ENCODE measurements at regions not wholly inside any gene's neighbourhood (a gene's known extent, or its start where the extent isn't known, plus 50 kb on each side); places are given as distances from the start of the nearest gene placed in this dataset.
A peak's percentile ranks its signal among the peaks of the same experiment; 100 is the strongest.

GRCh38 chr2:225117051-225117716 lies 74.9 kb upstream of the DOCK10 start:
- no peak for DNase-seq (ENCODE audit: low read depth, low spot score)
- in situ Hi-C loops (cut with HindIII; ENCODE audit: low pct_unique_long_range_greater_than_20kb, low sequenced_read_pairs), result no loop called here

- in situ Hi-C loops (cut with HindIII; ENCODE audit: low pct_unique_long_range_greater_than_20kb, low sequenced_read_pairs), result no loop called here
- no peak for DNase-seq (ENCODE audit: low read depth, low spot score)
Measured at GRCh38 chr2:225114786-225115323, 72.6 kb upstream of the DOCK10 start.

DNA sequence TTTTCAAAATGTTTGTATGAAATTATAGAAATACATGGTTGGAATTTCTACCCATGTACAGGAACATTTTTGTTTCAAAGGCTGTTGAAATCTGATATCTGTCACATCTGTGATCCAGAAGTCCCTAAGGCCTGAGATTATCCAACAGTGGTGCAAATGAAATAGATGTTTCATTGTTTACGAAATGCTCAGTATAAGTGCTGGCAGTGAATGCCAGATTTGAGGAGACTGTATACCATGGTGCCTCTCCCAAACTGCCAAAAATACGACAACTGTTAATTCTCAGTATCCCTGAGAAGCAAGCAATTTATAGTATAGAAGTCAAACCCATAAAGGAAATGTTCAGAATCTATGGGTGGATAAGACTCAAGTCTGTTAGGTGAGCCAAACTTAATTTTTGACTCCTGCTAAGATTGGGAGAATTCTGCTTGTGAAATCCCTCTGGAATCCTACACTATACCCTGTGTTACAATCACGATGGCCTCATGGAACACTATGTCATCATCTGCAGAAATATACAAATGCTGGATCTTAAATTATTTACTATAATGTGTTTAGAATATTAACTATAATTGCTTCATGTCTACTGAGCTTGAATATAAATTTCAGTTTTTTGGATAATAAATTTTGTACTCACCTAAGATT lies 71.2 kb upstream of the DOCK10 start:
- in situ Hi-C loops (cut with HindIII; ENCODE audit: low pct_unique_long_range_greater_than_20kb, low sequenced_read_pairs), result no loop called here
- DNase-seq (ENCODE audit: low read depth, low spot score), result peak; percentile 53

DNA sequence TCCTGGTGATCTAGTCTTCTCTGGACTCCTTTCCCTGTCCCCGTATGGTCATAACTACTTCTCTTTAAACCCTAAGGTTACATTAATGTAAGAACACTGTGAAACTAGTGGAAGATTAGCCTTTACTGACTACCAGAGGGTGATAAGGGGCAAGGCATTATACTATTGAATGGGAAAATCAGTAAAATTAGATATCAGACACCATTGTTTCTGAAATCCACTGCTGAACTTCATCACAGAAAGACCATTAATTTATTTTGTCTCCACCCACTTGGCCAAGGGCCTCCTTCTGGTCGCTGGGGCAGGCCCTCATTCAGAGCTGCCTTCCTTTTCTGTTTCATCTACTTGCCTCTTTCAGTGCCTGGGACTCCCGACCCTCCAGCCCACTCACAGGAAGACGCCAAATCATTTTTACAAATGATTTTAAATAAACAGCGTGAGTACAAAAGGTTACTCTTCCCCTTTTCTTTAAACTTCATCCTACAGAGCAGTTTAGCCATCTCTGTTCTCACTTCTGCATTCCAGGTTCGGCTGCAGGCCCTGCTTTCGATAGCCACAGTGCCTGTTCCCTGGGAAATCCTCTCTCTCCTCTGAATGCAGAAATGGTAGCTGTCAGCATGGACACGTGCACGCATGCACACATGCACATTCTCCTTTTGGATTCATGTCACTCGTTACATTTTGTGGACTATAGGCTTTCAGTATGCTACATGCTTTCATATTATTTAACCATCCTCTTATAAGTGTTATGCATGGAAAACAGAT lies 70.3 kb upstream of the DOCK10 start:
- in situ Hi-C loops (cut with HindIII; ENCODE audit: low pct_unique_long_range_greater_than_20kb, low sequenced_read_pairs), result no loop called here
- DNase-seq (ENCODE audit: low read depth, low spot score), result no peak

DNA sequence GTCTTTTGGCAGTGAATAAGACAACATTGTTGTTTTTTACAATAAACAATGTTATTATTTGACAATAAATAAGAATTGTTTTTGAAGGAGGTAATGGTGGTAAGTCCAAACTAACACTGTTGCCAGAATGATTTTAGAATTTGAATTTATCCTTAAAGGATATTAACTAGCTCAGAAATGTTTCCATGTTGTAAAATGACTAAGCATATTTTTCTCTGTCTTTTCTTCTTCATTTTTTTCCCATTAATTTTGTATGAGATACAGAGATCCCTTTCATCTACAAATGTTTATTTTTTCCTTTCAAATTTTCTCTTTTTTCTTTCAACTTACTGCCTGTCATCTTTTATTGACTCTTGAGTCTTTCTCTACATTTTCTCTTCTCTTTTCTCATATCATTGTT lies 66.5 kb upstream of the DOCK10 start:
- in situ Hi-C loops (cut with HindIII; ENCODE audit: low pct_unique_long_range_greater_than_20kb, low sequenced_read_pairs), result no loop called here
- DNase-seq (ENCODE audit: low read depth, low spot score), result no peak

GRCh38 chr2:225104971-225105370 lies 62.7 kb upstream of the DOCK10 start:
- peak; percentile 36 for DNase-seq (ENCODE audit: low read depth, low spot score)
- in situ Hi-C loops (cut with HindIII; ENCODE audit: low pct_unique_long_range_greater_than_20kb, low sequenced_read_pairs), result no loop called here

DNA sequence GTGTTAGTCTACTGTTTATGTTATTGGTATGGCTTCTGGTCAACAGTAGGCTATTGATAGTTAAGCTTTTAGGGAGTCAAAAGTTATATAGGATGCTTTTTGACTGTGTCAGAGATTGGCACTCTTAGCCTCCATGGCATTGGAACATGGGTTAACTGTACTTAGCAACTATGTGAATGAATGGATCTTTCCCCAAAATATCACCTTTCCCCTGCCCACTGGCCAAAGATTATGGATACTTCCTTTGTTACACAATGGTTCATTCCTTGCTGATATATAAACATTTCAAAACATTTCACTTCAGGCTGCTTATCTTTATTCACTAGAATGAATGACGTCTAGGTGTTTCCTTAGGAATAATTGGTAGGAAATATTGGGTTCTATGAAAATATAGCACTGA lies 62.1 kb upstream of the DOCK10 start:
- in situ Hi-C loops (cut with HindIII; ENCODE audit: low pct_unique_long_range_greater_than_20kb, low sequenced_read_pairs), result no loop called here
- DNase-seq (ENCODE audit: low read depth, low spot score), result no peak

- in situ Hi-C loops (cut with HindIII; ENCODE audit: low pct_unique_long_range_greater_than_20kb, low sequenced_read_pairs), result no loop called here
Measured at GRCh38 chr2:225103737-225104141, 61.5 kb upstream of the DOCK10 start.

DNA sequence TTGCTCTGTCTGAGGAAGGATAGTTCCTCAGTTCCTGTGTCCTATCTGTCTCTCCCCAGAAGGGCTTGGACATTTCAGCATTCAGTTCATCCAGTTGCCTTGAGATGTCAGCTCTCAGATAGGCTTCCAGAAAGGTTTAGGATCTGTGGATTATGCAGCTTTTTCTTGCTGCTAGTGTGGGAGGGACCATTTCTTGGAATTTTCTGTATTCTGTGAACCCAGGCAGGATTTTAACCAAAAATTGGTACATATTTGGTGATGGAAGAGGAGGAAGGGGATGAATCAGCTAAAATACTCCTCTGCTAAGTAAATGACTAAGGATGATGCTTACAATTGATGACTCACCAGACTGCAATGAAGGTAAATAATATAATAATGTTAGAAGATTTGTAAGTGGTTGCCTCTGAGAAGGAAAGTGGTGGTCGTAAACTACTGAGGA lies 58.6 kb upstream of the DOCK10 start:
- in situ Hi-C loops (cut with HindIII; ENCODE audit: low pct_unique_long_range_greater_than_20kb, low sequenced_read_pairs), result no loop called here
- no peak for DNase-seq (ENCODE audit: low read depth, low spot score)

More at GRCh38 chr2:225103737-225104141, 61.5 kb upstream of the DOCK10 start:
- no peak for DNase-seq (ENCODE audit: low read depth, low spot score)

GRCh38 chr2:225100269-225100668 lies 58.0 kb upstream of the DOCK10 start:
- in situ Hi-C loops (cut with HindIII; ENCODE audit: low pct_unique_long_range_greater_than_20kb, low sequenced_read_pairs), result no loop called here
- DNase-seq (ENCODE audit: low read depth, low spot score), result no peak

DNA sequence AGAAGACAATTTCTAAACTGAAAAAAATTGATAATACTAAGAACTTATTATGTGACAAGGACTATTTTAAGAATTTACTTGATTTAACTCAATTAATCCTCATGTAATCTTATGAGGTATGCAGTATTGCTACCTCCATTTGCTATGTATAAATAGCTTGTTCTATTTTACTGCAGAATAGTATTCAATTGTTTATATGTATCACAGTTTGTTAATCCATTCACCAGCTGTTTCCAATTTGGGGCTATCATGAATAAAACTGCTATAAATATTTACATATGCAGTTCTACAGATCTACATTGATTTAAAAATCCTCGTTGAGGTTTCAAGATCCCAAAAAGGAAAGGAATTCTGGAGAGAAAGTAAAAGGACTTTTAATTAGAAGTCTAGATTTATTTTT lies 54.8 kb upstream of the DOCK10 start:
- no peak for DNase-seq (ENCODE audit: low read depth, low spot score)
- in situ Hi-C loops (cut with HindIII; ENCODE audit: low pct_unique_long_range_greater_than_20kb, low sequenced_read_pairs), result no loop called here
